H1 (cell line): ENCODE measurements at regions not wholly inside any gene's neighbourhood (a gene's known extent, or its start where the extent isn't known, plus 50 kb on each side); places are given as distances from the start of the nearest gene placed in this dataset.

ENCODE experiments used
- CTCF ChIA-PET: fragments of 300-600 bp; sonication (Branson Sonifier 250); formaldehyde crosslinking; loops from one replicate; lab custom pipeline; 2021; ENCODE audit not compliant: partially characterized antibody; lab: Charles Lee
- POLR2A ChIA-PET: fragments of 300-600 bp; sonication (Branson Sonifier 250); formaldehyde crosslinking; loops from one replicate; lab custom pipeline; 2021; ENCODE audit warnings: inconsistent platforms; ENCODE audit not compliant: partially characterized antibody; lab: Charles Lee
- DNase-seq, 2 experiments: peaks; one replicate each; pipeline versions ENCODE4 v3.0.0 to v3.0.0-alpha.2; 2010 to 2022; ENCODE audit warnings: low spot score in 2 of 2, low read depth in 1 of 2, mixed read lengths in 1 of 2
- FAIRE-seq: peaks from 2 replicates; lab custom pipeline; 2011; peaks lifted over from hg19 to GRCh38; lab: Jason Lieb, UNC
- H2AFZ ChIP-seq: 2 replicates; pipeline ENCODE4 v1.8.1; 2012; ENCODE audit warnings: low read length, inconsistent platforms
- H2AK5ac ChIP-seq: 2 replicates; pipeline ENCODE4 v1.6.1; 2013; ENCODE audit warnings: low read depth, low read length
- H2BK120ac ChIP-seq: replicated peaks from 2 replicates; pipeline ENCODE3; 2013; ENCODE audit warnings: low read depth, low read length, inconsistent platforms
- H2BK12ac ChIP-seq: 2 replicates; pipeline ENCODE4 v1.6.1; 2013; ENCODE audit warnings: low read depth, low read length
- H2BK15ac ChIP-seq: 2 replicates; pipeline ENCODE4 v1.6.1; 2013; ENCODE audit warnings: low read length
- H2BK20ac ChIP-seq: 2 replicates; pipeline ENCODE4 v1.6.1; 2013; ENCODE audit warnings: low read length
- H2BK5ac ChIP-seq: 2 replicates; pipeline ENCODE4 v1.6.1; 2013; ENCODE audit warnings: low read depth, low read length
- H3K14ac ChIP-seq: 2 replicates; pipeline ENCODE4 v1.6.1; 2013; ENCODE audit warnings: inconsistent platforms; ENCODE audit not compliant: insufficient read length
- H3K18ac ChIP-seq: 2 replicates; pipeline ENCODE4 v1.6.1; 2013; ENCODE audit warnings: low read length; ENCODE audit errors: extremely low read depth
- H3K23ac ChIP-seq: 2 replicates; pipeline ENCODE4 v1.6.1; 2013; ENCODE audit warnings: inconsistent platforms; ENCODE audit not compliant: insufficient read length
- H3K23me2 ChIP-seq: 2 replicates; pipeline ENCODE4 v1.6.1; 2013; ENCODE audit warnings: low read depth, low read length
- H3K27ac ChIP-seq: 2 replicates; pipeline ENCODE4 v1.6.1; 2011; ENCODE audit warnings: low read depth, low read length, inconsistent platforms
- H3K27me3 ChIP-seq, 4 experiments: replicated peaks in 1 of 4; 1 replicate in 1 of 4; 2 replicates in 3 of 4; pipeline versions ENCODE4 v1.6.1 to v1.8.1; 2011 to 2013; ENCODE audit warnings: low read length in 3 of 4, mild to moderate bottlenecking in 3 of 4, inconsistent platforms in 2 of 4, mixed read lengths in 2 of 4, moderate library complexity in 1 of 4; ENCODE audit not compliant: control insufficient read depth in 3 of 4, insufficient read depth in 3 of 4; ENCODE audit errors: extremely low read depth in 1 of 4
- H3K36me3 ChIP-seq, 4 experiments: 2 replicates each; pipeline versions ENCODE4 v1.6.1 to v1.8.1; 2011 to 2013; ENCODE audit warnings: mild to moderate bottlenecking in 4 of 4, low read length in 3 of 4, moderate library complexity in 2 of 4, control low read depth in 1 of 4, inconsistent platforms in 1 of 4; ENCODE audit not compliant: insufficient read depth in 4 of 4, control insufficient read depth in 2 of 4
- H3K4ac ChIP-seq: replicated peaks from 2 replicates; pipeline ENCODE3; 2013; ENCODE audit warnings: low read length, low read depth, mixed read lengths, inconsistent platforms; ENCODE audit not compliant: insufficient read length
- H3K4me1 ChIP-seq, 4 experiments: replicated peaks in 1 of 4; 1 replicate in 1 of 4; 2 replicates in 3 of 4; pipeline versions ENCODE4 v1.6.1 to v1.8.1; 2011 to 2013; ENCODE audit warnings: low read length in 3 of 4, inconsistent platforms in 2 of 4, mixed read lengths in 1 of 4; ENCODE audit not compliant: insufficient read depth in 4 of 4, control insufficient read depth in 3 of 4
- H3K4me2 ChIP-seq, 2 experiments: 2 replicates each; pipeline versions ENCODE4 v1.6.1 to v1.8.1; 2011 to 2013; ENCODE audit warnings: low read depth in 2 of 2, low read length in 2 of 2, control low read depth in 1 of 2, inconsistent platforms in 1 of 2, mild to moderate bottlenecking in 1 of 2; ENCODE audit not compliant: insufficient read depth in 1 of 2
- H3K4me3 ChIP-seq, 4 experiments: fragments of 200-600, 300-600 bp in 1 of 4; sonication (generic), shearing (Covaris generic), sonication (Bioruptor Twin) in 1 of 4; 2 replicates each; pipeline versions ENCODE4 v1.5.1 to v1.8.1; 2011 to 2016; ENCODE audit warnings: low read length in 4 of 4, low read depth in 3 of 4, control low read depth in 2 of 4, inconsistent platforms in 2 of 4, mild to moderate bottlenecking in 2 of 4, mixed read lengths in 1 of 4, moderate library complexity in 1 of 4; ENCODE audit not compliant: insufficient read depth in 2 of 4; ENCODE audit errors: extremely low read depth in 1 of 4
- H3K56ac ChIP-seq: replicated peaks from 2 replicates; pipeline ENCODE3; 2013; ENCODE audit warnings: low read depth, mild to moderate bottlenecking, mixed read lengths, low read length, inconsistent platforms; ENCODE audit not compliant: insufficient read length
- H3K79me1 ChIP-seq: 2 replicates; pipeline ENCODE4 v1.6.1; 2013; ENCODE audit warnings: low read depth, low read length, control low read depth
- H3K79me2 ChIP-seq, 2 experiments: 2 replicates each; pipeline versions ENCODE4 v1.6.1 to v1.8.1; 2012 to 2013; ENCODE audit warnings: low read length in 2 of 2, mild to moderate bottlenecking in 2 of 2, inconsistent platforms in 1 of 2; ENCODE audit not compliant: insufficient read depth in 2 of 2, control insufficient read depth in 1 of 2
- H3K9ac ChIP-seq, 4 experiments: replicated peaks in 1 of 4; 1 replicate in 1 of 4; 2 replicates in 3 of 4; pipeline versions ENCODE4 v1.6.1 to v1.8.1; 2011 to 2013; ENCODE audit warnings: low read depth in 3 of 4, low read length in 3 of 4, control low read depth in 2 of 4, mild to moderate bottlenecking in 2 of 4, moderate library complexity in 2 of 4, inconsistent platforms in 1 of 4; ENCODE audit errors: extremely low read depth in 1 of 4
- H3K9me3 ChIP-seq, 2 experiments: 2 replicates each; pipeline versions ENCODE4 v1.6.1 to v1.8.1; 2012 to 2013; ENCODE audit warnings: mild to moderate bottlenecking in 2 of 2, moderate library complexity in 2 of 2, control low read depth in 1 of 2, inconsistent platforms in 1 of 2, low read depth in 1 of 2, low read length in 1 of 2, mixed read lengths in 1 of 2; ENCODE audit not compliant: insufficient read depth in 2 of 2
- H4K20me1 ChIP-seq, 2 experiments: replicated peaks in 1 of 2; 2 replicates each; pipeline versions ENCODE3 to v1.8.1; 2011 to 2013; ENCODE audit warnings: inconsistent platforms in 2 of 2, low read length in 2 of 2, mild to moderate bottlenecking in 1 of 2; ENCODE audit not compliant: insufficient read depth in 2 of 2, control insufficient read depth in 1 of 2
- H4K5ac ChIP-seq: 2 replicates; pipeline ENCODE4 v1.6.1; 2013; ENCODE audit warnings: low read length, low read depth, mixed read lengths, inconsistent platforms; ENCODE audit not compliant: insufficient read length
- H4K8ac ChIP-seq: 2 replicates; pipeline ENCODE4 v1.8.0; 2013; ENCODE audit warnings: mild to moderate bottlenecking, moderate library complexity, low read length, inconsistent platforms; ENCODE audit not compliant: insufficient read depth; ENCODE audit errors: extremely low read depth
- H4K91ac ChIP-seq: replicated peaks from 2 replicates; pipeline ENCODE3; 2013; ENCODE audit warnings: low read length, mixed read lengths, inconsistent platforms; ENCODE audit not compliant: insufficient read length
- BACH1 ChIP-seq: IDR thresholded peaks from 2 replicates; pipeline ENCODE4 v1.6.1; 2012; ENCODE audit warnings: low read length, improper control_type of control experiment
- BRCA1 ChIP-seq: IDR thresholded peaks from 2 replicates; pipeline ENCODE4 v1.6.1; 2012; ENCODE audit warnings: low read depth, low read length, improper control_type of control experiment
- CBX8 ChIP-seq: fragments of 300-800, 300-1000 bp; sonication (generic); IDR thresholded peaks from 2 replicates; pipeline ENCODE4 v1.7.1; 2016; ENCODE audit warnings: low read depth, low read length, borderline replicate concordance
- CHD1 ChIP-seq: IDR thresholded peaks from 2 replicates; pipeline ENCODE4 v1.6.1; 2012; ENCODE audit warnings: low read depth, low read length, improper control_type of control experiment
- CREB1 ChIP-seq: IDR thresholded peaks from 2 replicates; pipeline ENCODE4 v1.6.1; 2012; ENCODE audit warnings: inconsistent platforms
- CTBP2 ChIP-seq: IDR thresholded peaks from 2 replicates; pipeline ENCODE4 v1.7.0; 2011; ENCODE audit warnings: borderline replicate concordance, mild to moderate bottlenecking, moderate library complexity, mixed read lengths, low read length; ENCODE audit not compliant: insufficient read depth, insufficient read length
- JUN ChIP-seq: IDR thresholded peaks from 2 replicates; pipeline ENCODE4 v1.6.1; 2011; ENCODE audit warnings: low read depth, mild to moderate bottlenecking, improper control_type of control experiment, low read length
- KDM5A ChIP-seq: fragments of 200-600 bp; IDR thresholded peaks from 2 replicates; pipeline ENCODE4 v1.7.1; 2012; ENCODE audit warnings: mild to moderate bottlenecking, low read length, inconsistent platforms, mixed read lengths
- MAFK ChIP-seq: IDR thresholded peaks from 2 replicates; pipeline ENCODE4 v1.6.1; 2012; ENCODE audit warnings: low read depth, mild to moderate bottlenecking, improper control_type of control experiment, low read length
- POLR2AphosphoS5 ChIP-seq: IDR thresholded peaks from 2 replicates; pipeline ENCODE4 v1.6.1; 2011; ENCODE audit warnings: low read depth, low read length
- POU5F1 ChIP-seq: IDR thresholded peaks from 2 replicates; pipeline ENCODE4 v1.6.1; 2011; ENCODE audit warnings: low read depth, mild to moderate bottlenecking, low read length, moderate library complexity
- RAD21 ChIP-seq, 2 experiments: IDR thresholded peaks in 1 of 2; conservative IDR thresholded peaks in 1 of 2; 2 replicates each; pipeline ENCODE4 v1.6.1; 2011; ENCODE audit warnings: low read depth in 2 of 2, low read length in 2 of 2, improper control_type of control experiment in 1 of 2, inconsistent platforms in 1 of 2, mild to moderate bottlenecking in 1 of 2, moderate library complexity in 1 of 2
- RFX5 ChIP-seq: IDR thresholded peaks from 2 replicates; pipeline ENCODE4 v1.6.1; 2011; ENCODE audit warnings: low read depth, low read length, improper control_type of control experiment, borderline replicate concordance
- SRF ChIP-seq: IDR thresholded peaks from 2 replicates; pipeline ENCODE4 v1.6.1; 2011; ENCODE audit warnings: mild to moderate bottlenecking, low read depth, low read length, moderate library complexity
- TAF1 ChIP-seq: IDR thresholded peaks from 2 replicates; pipeline ENCODE4 v1.6.1; 2011; ENCODE audit warnings: mild to moderate bottlenecking, low read depth, low read length
- TBP ChIP-seq: IDR thresholded peaks from 2 replicates; pipeline ENCODE4 v1.6.1; 2011; ENCODE audit warnings: low read depth, low read length, improper control_type of control experiment
- ZNF274 ChIP-seq: IDR thresholded peaks from 2 replicates; pipeline ENCODE4 v1.7.0; 2012; ENCODE audit warnings: low read length, borderline replicate concordance; ENCODE audit errors: extremely low read depth
- WGBS, 2 experiments: shearing (Covaris generic) in 1 of 2; methylation state at CpG; one replicate each; pipeline versions ENCODE4 v1.1.6 to v1.1.7; 2013 to 2015; ENCODE audit warnings: low lambda C conversion rate in 2 of 2, mixed read lengths in 2 of 2, inconsistent platforms in 1 of 2, low coverage in 1 of 2, missing lambda C conversion rate in 1 of 2; ENCODE audit not compliant: insufficient replicate concordance in 2 of 2, insufficient coverage in 1 of 2, insufficient read length in 1 of 2; ENCODE audit errors: extremely low coverage in 1 of 2, missing lambda C conversion rate in 1 of 2; 5-methylcytosine and 5-hydroxymethylcytosine counted together

DNA sequence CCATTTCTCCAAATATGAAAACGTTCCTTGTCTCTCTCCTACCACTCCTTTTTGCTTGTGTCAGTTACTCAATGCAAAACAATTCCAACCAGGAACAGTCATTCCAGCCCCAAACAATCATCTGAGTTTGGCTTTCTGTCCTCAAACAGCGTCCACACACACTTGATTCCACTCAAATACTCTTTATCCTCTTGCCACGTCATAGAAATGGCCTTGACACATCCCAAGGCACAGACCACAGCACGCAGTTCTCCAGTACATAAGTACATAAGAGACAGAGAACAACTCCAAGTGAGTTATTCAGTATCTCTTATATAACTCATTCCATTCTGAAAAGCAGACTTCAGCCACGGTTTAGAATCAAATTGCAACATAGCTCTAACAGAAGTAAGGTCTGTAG is 299.2 kb downstream of the RPS29 start:
- WGBS, 2 experiments: 73% methylated on average over 5 of the region's 5 CpGs; no CpG with 5 or more reads in 1 of the 2 experiments
- ChIA-PET CTCF (interaction anchor here (1.3 kb wide), 1 partner anchor 22 kb away, joined by 3 read pairs; no protein-coding TSS in a partner anchor), POLR2A (no interaction called here)
- TF ChIP-seq POLR2AphosphoS5 (no peak), TBP (no peak), TAF1 (no peak), RAD21 (IDR thresholded peaks at IDR 0.05 in 1 of 2, conservative IDR thresholded peaks at IDR 0.05 in 1 of 2; ENCODE audit: low read depth in 2 of 2, low read length in 2 of 2) (no peak), BRCA1 (no peak), BACH1 (no peak), MAFK (no peak), CREB1 (no peak), RFX5 (no peak), POU5F1 (no peak), KDM5A (no peak), CTBP2 (no peak), JUN (no peak), ZNF274 (no peak), CBX8 (no peak), SRF (no peak), CHD1 (no peak)

More for the DNA sequence above, 299.2 kb downstream of the RPS29 start:
- H3K14ac ChIP-seq: no peak overlapping the region
- H3K4me3 ChIP-seq: no peak overlapping the region
- DNase-seq: no peak
- no peak overlapping the region for H2AK5ac ChIP-seq
- no peak overlapping the region for H3K18ac ChIP-seq
- no peak overlapping the region for H3K4me2 ChIP-seq
- no peak overlapping the region for H3K56ac ChIP-seq
- H4K20me1 ChIP-seq: no peaks in the 10 kb centered on the region
- no peak overlapping the region for H2BK20ac ChIP-seq
- no peak overlapping the region for H4K91ac ChIP-seq
- H3K9me3 ChIP-seq: no peaks in the 10 kb centered on the region
- no peaks in the 10 kb centered on the region for H3K27me3 ChIP-seq
- no peak overlapping the region for H2BK12ac ChIP-seq
- H3K9ac ChIP-seq: no peak overlapping the region
- H3K79me2 ChIP-seq: no peaks in the 10 kb centered on the region
- no peak overlapping the region for H3K4ac ChIP-seq
- no peaks in the 10 kb centered on the region for H3K23me2 ChIP-seq
- no peak overlapping the region for H2BK120ac ChIP-seq
- no peak overlapping the region for H2AFZ ChIP-seq
- no peaks in the 10 kb centered on the region for H3K36me3 ChIP-seq
- H3K23ac ChIP-seq: no peak overlapping the region
- H4K8ac ChIP-seq: no peak overlapping the region
- H3K79me1 ChIP-seq: no peaks in the 10 kb centered on the region
- H3K4me1 ChIP-seq: no peaks in the 10 kb centered on the region
- H2BK5ac ChIP-seq: no peak overlapping the region
- H2BK15ac ChIP-seq: no peak overlapping the region
- FAIRE-seq: no peak
- no peak overlapping the region for H3K27ac ChIP-seq
- no peak overlapping the region for H4K5ac ChIP-seq
